HCT116 (cell line): ENCODE measurements at regions not wholly inside any gene's neighbourhood (a gene's known extent, or its start where the extent isn't known, plus 50 kb on each side); places are given as distances from the start of the nearest gene placed in this dataset.
A peak's percentile ranks its signal among the peaks of the same experiment; 100 is the strongest.

Experiments
- ATAC-seq: fragments of 200-7000 bp; cut with Tn5 transposase; 2 replicates; pipeline ENCODE4 v1.9.1; 2020; ENCODE audit warnings: mild to moderate bottlenecking, moderate library complexity
- BruUV-seq: library from RNA; stranded (reverse); fragments of 400-500 nt; replicated peaks from 2 replicates; lab custom pipeline; 2021; lab: Mats Ljungman, UMichigan
- CTCF ChIA-PET: fragments of 300-600 bp; sonication (Branson Sonifier 250); formaldehyde crosslinking; loops from one replicate; lab custom pipeline; 2021; ENCODE audit warnings: antibody characterized with exemption; lab: Charles Lee
- POLR2A ChIA-PET: fragments of 300-600, 350-600 bp; sonication (Branson Sonifier 250); formaldehyde crosslinking; loops from one replicate; lab custom pipeline; 2021; ENCODE audit warnings: antibody characterized with exemption; lab: Charles Lee
- RAD21 ChIA-PET, 2 experiments: fragments of 300-600 bp; sonication (Branson Sonifier 250); formaldehyde crosslinking; loops; one replicate each; lab custom pipeline; 2023; ENCODE audit warnings: low total read pairs in 2 of 2; ENCODE audit not compliant: uncharacterized antibody in 2 of 2, unreplicated experiment in 2 of 2, low non-redundant PET in 1 of 2; lab: Charles Lee
- DNase-seq: peaks from one replicate; pipeline ENCODE4 v3.0.0-alpha.2; 2010; ENCODE audit warnings: low read depth, low spot score
- H2AFZ ChIP-seq: fragments of 200-600 bp; shearing (Covaris generic), sonication (generic); 2 replicates; pipeline ENCODE4 v1.6.1; 2017; ENCODE audit warnings: low read depth, mixed run types, mixed read lengths, antibody characterized with exemption, low read length; ENCODE audit not compliant: poor library complexity, severe bottlenecking
- H3K27ac ChIP-seq: 2 replicates; pipeline ENCODE4 v1.5.1; 2012; ENCODE audit warnings: low read depth, low read length
- H3K27me3 ChIP-seq: fragments of 200-600 bp; sonication (generic); 2 replicates; pipeline ENCODE4 v1.6.1; 2016; ENCODE audit warnings: mixed run types, low read length, mixed read lengths; ENCODE audit not compliant: insufficient read depth
- H3K36me3 ChIP-seq, 2 experiments: fragments of 200-500 bp in 1 of 2; fragments of 200-600 bp in 1 of 2; sonication (Bioruptor generic) in 1 of 2; sonication (generic) in 1 of 2; 2 replicates each; pipeline versions ENCODE4 v1.5.1 to v1.6.1; 2014 to 2016; ENCODE audit warnings: low read length in 2 of 2, inconsistent platforms in 1 of 2, mixed read lengths in 1 of 2, mixed run types in 1 of 2; ENCODE audit not compliant: insufficient read depth in 2 of 2, control insufficient read depth in 1 of 2
- H3K4me1 ChIP-seq, 2 experiments: fragments of 200-600 bp in 1 of 2; sonication (generic) in 1 of 2; 2 replicates each; pipeline versions ENCODE4 v1.5.1 to v1.6.1; 2012 to 2017; ENCODE audit warnings: low read length in 2 of 2, inconsistent platforms in 1 of 2, mild to moderate bottlenecking in 1 of 2, mixed read lengths in 1 of 2, mixed run types in 1 of 2, moderate library complexity in 1 of 2; ENCODE audit not compliant: insufficient read depth in 2 of 2, control insufficient read depth in 1 of 2
- H3K4me2 ChIP-seq: fragments of 200-600 bp; sonication (generic); 2 replicates; pipeline ENCODE4 v1.6.1; 2017; ENCODE audit warnings: mixed run types, low read length, mixed read lengths
- H3K4me3 ChIP-seq, 2 experiments: fragments of 200-600 bp in 1 of 2; sonication (generic) in 1 of 2; replicated peaks in 1 of 2; 2 replicates each; pipeline ENCODE4 v1.5.1; 2011 to 2016; ENCODE audit warnings: low read length in 2 of 2, control low read depth in 1 of 2, low read depth in 1 of 2, mild to moderate bottlenecking in 1 of 2, mixed read lengths in 1 of 2, mixed run types in 1 of 2
- H3K79me2 ChIP-seq: fragments of 200-600 bp; sonication (generic); 2 replicates; pipeline ENCODE4 v1.6.1; 2017; ENCODE audit warnings: mild to moderate bottlenecking, mixed run types, low read length, moderate library complexity, mixed read lengths; ENCODE audit not compliant: insufficient read depth
- H3K9ac ChIP-seq: fragments of 200-600 bp; sonication (generic); 2 replicates; pipeline ENCODE4 v1.6.1; 2016; ENCODE audit warnings: low read length, mixed read lengths
- H3K9me2 ChIP-seq: fragments of 200-600 bp; sonication (generic), shearing (Covaris generic); 2 replicates; pipeline ENCODE4 v1.6.1; 2017; ENCODE audit warnings: mixed run types, mild to moderate bottlenecking, moderate library complexity; ENCODE audit not compliant: insufficient read depth
- H3K9me3 ChIP-seq, 2 experiments: fragments of 200-500 bp in 1 of 2; fragments of 200-600 bp in 1 of 2; sonication (Bioruptor generic) in 1 of 2; sonication (generic) in 1 of 2; 2 replicates each; pipeline ENCODE4 v1.6.1; 2014 to 2017; ENCODE audit warnings: low read length in 2 of 2, mixed read lengths in 2 of 2, inconsistent platforms in 1 of 2, low read depth in 1 of 2, mild to moderate bottlenecking in 1 of 2, mixed run types in 1 of 2, moderate library complexity in 1 of 2; ENCODE audit not compliant: control insufficient read depth in 1 of 2, insufficient read depth in 1 of 2
- H4K20me1 ChIP-seq: fragments of 200-600 bp; sonication (generic), shearing (Covaris generic); 2 replicates; pipeline ENCODE4 v1.6.1; 2017; ENCODE audit warnings: mixed run types, mild to moderate bottlenecking, moderate library complexity; ENCODE audit not compliant: insufficient read depth
- CBX3 ChIP-seq: IDR thresholded peaks from 2 replicates; pipeline ENCODE4 v1.6.1; 2012; ENCODE audit warnings: low read depth
- EGR1 ChIP-seq: IDR thresholded peaks from 2 replicates; pipeline ENCODE4 v1.6.1; 2012; ENCODE audit warnings: low read depth
- EZH2phosphoT487 ChIP-seq: fragments of 200-600 bp; IDR thresholded peaks from 2 replicates; pipeline ENCODE4 v1.6.1; 2018; ENCODE audit warnings: antibody characterized with exemption, borderline replicate concordance
- POLR2A ChIP-seq: IDR thresholded peaks from 2 replicates; pipeline ENCODE4 v1.7.0; 2011; ENCODE audit warnings: borderline replicate concordance; ENCODE audit not compliant: insufficient read depth, insufficient read length; ENCODE audit errors: extremely low read depth
- SIN3A ChIP-seq: IDR thresholded peaks from 2 replicates; pipeline ENCODE4 v1.6.1; 2012; ENCODE audit warnings: low read depth
- SRF ChIP-seq: IDR thresholded peaks from 2 replicates; pipeline ENCODE4 v1.6.1; 2012; ENCODE audit warnings: low read depth
- TCF7L2 ChIP-seq: IDR thresholded peaks from 2 replicates; pipeline ENCODE4 v1.7.0; 2011; ENCODE audit warnings: borderline replicate concordance, inconsistent platforms; ENCODE audit not compliant: insufficient read depth, insufficient read length; ENCODE audit errors: extremely low read depth
- intact Hi-C: fragments of 100-400 bp; cut with micrococcal nuclease; formaldehyde crosslinking; loops from 2 replicates; pipeline ENCODE4 v1.10.0; 2022
- TF ChIP-seq, protein P1 (sequence below): IDR thresholded peaks from 2 replicates; pipeline ENCODE4 v1.6.1; 2012

DNA sequence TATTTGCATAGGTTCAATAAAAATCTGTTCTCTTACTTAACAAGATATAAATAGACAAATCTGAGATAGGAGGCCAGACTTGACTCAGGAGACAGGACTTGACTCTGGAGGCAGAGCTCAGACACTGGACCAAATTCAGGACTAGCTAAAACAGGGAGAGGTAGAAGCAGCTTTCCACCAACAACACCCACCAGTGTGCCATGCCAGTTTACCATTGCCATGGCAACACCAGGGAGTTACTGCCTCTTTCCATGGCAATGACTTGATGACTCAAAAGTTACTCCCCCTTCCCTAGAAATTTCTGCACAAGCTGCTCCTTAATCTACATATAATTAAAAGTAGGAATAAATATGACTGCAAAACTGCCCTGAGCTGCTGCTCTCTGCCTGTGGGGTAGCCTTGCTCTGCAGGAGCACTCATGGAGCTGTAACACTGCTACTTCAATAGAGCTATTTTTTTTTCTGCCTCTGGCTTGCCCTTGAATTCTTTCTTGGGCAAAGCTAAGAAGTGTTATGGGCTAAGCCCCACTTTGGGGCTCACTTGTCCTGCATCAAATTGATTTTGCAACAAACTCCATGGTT is 473.0 kb downstream of the PLK2 start:
- 0 out of 2 replicates have a peak, but pooled peaks have one; percentile 38 for ATAC-seq
- ChIA-PET RAD21 (no interaction called here), CTCF (interaction anchor here (1.3 kb wide), 1 partner anchor 207 kb away, joined by 3 read pairs; no protein-coding TSS in a partner anchor), POLR2A (interaction anchor here (1.4 kb wide), 1 partner anchor 474 kb away, joined by 4 read pairs; the partner anchor contains the start of gene PLK2)
- Histone ChIP-seq H3K27ac (no peak overlapping the region), H3K9me2 (no peaks in the 10 kb centered on the region), H2AFZ (peak overlapping the region; percentile 29), H3K4me2 (no peak overlapping the region), H4K20me1 (no peaks in the 10 kb centered on the region), H3K4me1 (peaks cover 0 to 20% of the 10 kb centered on the region in 2 experiments; a peak in 2 of 4 replicates), H3K9me3 (no peaks in the 10 kb centered on the region), H3K36me3 (no peaks in the 10 kb centered on the region), H3K27me3 (no peaks in the 10 kb centered on the region), H3K4me3 (no peak overlapping the region), H3K9ac (no peak overlapping the region), H3K79me2 (no peaks in the 10 kb centered on the region)
- no peak for DNase-seq
- intact Hi-C loops = no loop called here
- no TSS peak for BruUV-seq
- TF ChIP-seq POLR2A (no peak), SIN3A (no peak), EGR1 (no peak), SRF (no peak)
- TF ChIP-seq, protein P1, sequence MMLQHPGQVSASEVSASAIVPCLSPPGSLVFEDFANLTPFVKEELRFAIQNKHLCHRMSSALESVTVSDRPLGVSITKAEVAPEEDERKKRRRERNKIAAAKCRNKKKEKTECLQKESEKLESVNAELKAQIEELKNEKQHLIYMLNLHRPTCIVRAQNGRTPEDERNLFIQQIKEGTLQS = no peak

DNA sequence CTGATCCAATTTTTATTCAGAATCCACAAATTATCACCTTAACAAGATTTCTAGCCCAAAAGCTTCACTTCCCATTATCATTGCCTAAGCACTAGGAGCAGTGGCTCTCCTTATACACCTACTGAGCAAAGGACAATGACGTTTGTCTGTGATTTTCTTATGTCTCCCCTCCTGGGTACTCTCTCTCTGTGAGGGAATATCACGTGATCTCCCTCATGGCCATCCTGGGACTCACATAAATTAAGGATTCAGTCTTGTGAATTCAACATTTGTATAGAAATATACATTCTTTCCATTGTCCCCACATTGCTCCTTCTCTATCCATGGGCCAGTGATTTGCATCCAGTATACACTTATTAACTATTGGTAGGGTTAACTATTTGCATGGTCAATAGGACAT is 476.5 kb downstream of the PLK2 start:
- Histone ChIP-seq H3K9me3 (no peaks in the 10 kb centered on the region), H3K4me1 (peaks cover 0 to 8% of the 10 kb centered on the region in 2 experiments; a peak in 2 of 4 replicates), H2AFZ (no peak overlapping the region), H4K20me1 (no peaks in the 10 kb centered on the region), H3K27me3 (no peaks in the 10 kb centered on the region), H3K79me2 (no peaks in the 10 kb centered on the region), H3K27ac (no peak overlapping the region), H3K9me2 (no peaks in the 10 kb centered on the region), H3K36me3 (no peaks in the 10 kb centered on the region), H3K4me3 (no peak overlapping the region), H3K4me2 (no peak overlapping the region), H3K9ac (no peak overlapping the region)
- no peak for DNase-seq
- no TSS peak for BruUV-seq
- intact Hi-C loops = no loop called here
- CTCF ChIA-PET = no interaction called here
- POLR2A ChIA-PET = no interaction called here
- TF ChIP-seq SIN3A = no peak
- no peak for TF ChIP-seq TCF7L2
- no peak for TF ChIP-seq EZH2phosphoT487
- TF ChIP-seq CBX3 = no peak
- ATAC-seq = no peak
- RAD21 ChIA-PET = no interaction called here
